Smooth muscle cell (in vitro differentiated cells): ENCODE measurements at regions not wholly inside any gene's neighbourhood (a gene's known extent, or its start where the extent isn't known, plus 50 kb on each side); places are given as distances from the start of the nearest gene placed in this dataset.

ENCODE experiments used
- DNase-seq: peaks from one replicate; lab custom pipeline; 2025; ENCODE audit not compliant: unreplicated experiment; lab: John Stamatoyannopoulos, UW
- H2AFZ ChIP-seq: fragments of 200-600 bp; sonication (generic); 2 replicates; pipeline ENCODE4 v1.6.0; 2016; ENCODE audit warnings: antibody characterized with exemption, low read depth, mild to moderate bottlenecking
- H3F3A ChIP-seq: fragments of 200-600 bp; sonication (generic); 2 replicates; pipeline ENCODE4 v1.6.0; 2017; ENCODE audit warnings: antibody characterized with exemption, low read depth
- H3K27ac ChIP-seq: fragments of 200-600 bp; sonication (generic); 2 replicates; pipeline ENCODE4 v1.5.1; 2016; ENCODE audit warnings: low read depth, mild to moderate bottlenecking
- H3K27me3 ChIP-seq: fragments of 200-600 bp; sonication (generic); 2 replicates; pipeline ENCODE4 v1.6.1; 2016; ENCODE audit warnings: low read depth, mild to moderate bottlenecking
- H3K36me3 ChIP-seq: fragments of 200-600 bp; sonication (generic); 2 replicates; pipeline ENCODE4 v1.5.1; 2016; ENCODE audit warnings: low read depth
- H3K4me1 ChIP-seq: fragments of 200-600 bp; sonication (generic); 2 replicates; pipeline ENCODE4 v1.5.1; 2016; ENCODE audit warnings: low read depth
- H3K4me2 ChIP-seq: fragments of 200-600 bp; sonication (generic); 2 replicates; pipeline ENCODE4 v1.6.0; 2016; ENCODE audit warnings: mild to moderate bottlenecking
- H3K4me3 ChIP-seq: fragments of 200-600 bp; sonication (generic); 2 replicates; pipeline ENCODE4 v1.5.1; 2016; ENCODE audit warnings: mild to moderate bottlenecking
- H3K79me2 ChIP-seq: fragments of 200-600 bp; sonication (generic); 2 replicates; pipeline ENCODE4 v1.6.0; 2016; ENCODE audit warnings: low read depth, mild to moderate bottlenecking
- H3K9ac ChIP-seq: fragments of 200-600 bp; sonication (generic); 2 replicates; pipeline ENCODE4 v1.6.0; 2016; ENCODE audit warnings: low read depth
- H3K9me3 ChIP-seq: fragments of 200-600 bp; sonication (generic); replicated peaks from 2 replicates; pipeline ENCODE4 v1.5.1; 2016; ENCODE audit warnings: low read depth
- H4K20me1 ChIP-seq: fragments of 200-600 bp; sonication (generic); 2 replicates; pipeline ENCODE4 v1.6.0; 2016; ENCODE audit warnings: low read depth
- CTCF ChIP-seq: fragments of 200-600 bp; sonication (generic); IDR thresholded peaks from 2 replicates; pipeline ENCODE4 v1.5.1; 2017; ENCODE audit warnings: borderline replicate concordance, mild to moderate bottlenecking, antibody characterized with exemption; ENCODE audit not compliant: insufficient read depth, poor library complexity, severe bottlenecking
- WGBS: methylation state at CpG from one replicate; pipeline ENCODE4 v1.1.7; 2016; ENCODE audit warnings: low lambda C conversion rate; 5-methylcytosine and 5-hydroxymethylcytosine counted together

- no peak overlapping the region for H2AFZ ChIP-seq
- H3K27ac ChIP-seq, result no peak overlapping the region
- no peaks in the 10 kb centered on the region for H3K9me3 ChIP-seq
- no peak for TF ChIP-seq CTCF
- no peak overlapping the region for H3K4me2 ChIP-seq
- no peak overlapping the region for H3K9ac ChIP-seq
- 90% methylated on average over 8 of the region's 8 CpGs for WGBS
- H3K4me1 ChIP-seq, result no peaks in the 10 kb centered on the region
- no peaks in the 10 kb centered on the region for H3K27me3 ChIP-seq
- no peak for DNase-seq
- H3F3A ChIP-seq, result no peaks in the 10 kb centered on the region
- no peaks in the 10 kb centered on the region for H3K36me3 ChIP-seq
- H3K79me2 ChIP-seq, result no peaks in the 10 kb centered on the region
- H4K20me1 ChIP-seq, result no peaks in the 10 kb centered on the region
- H3K4me3 ChIP-seq, result no peak overlapping the region
Observed at GRCh38 chr1:115893545-115893944, 52.6 kb upstream of the NHLH2 start.

GRCh38 chr1:115898020-115898419 lies 57.1 kb upstream of the NHLH2 start:
- Histone ChIP-seq H3F3A (no peaks in the 10 kb centered on the region), H3K4me2 (no peak overlapping the region), H3K79me2 (no peaks in the 10 kb centered on the region), H3K9me3 (no peaks in the 10 kb centered on the region), H3K36me3 (no peaks in the 10 kb centered on the region), H3K9ac (no peak overlapping the region), H3K4me3 (no peak overlapping the region), H3K27me3 (no peaks in the 10 kb centered on the region), H3K4me1 (no peaks in the 10 kb centered on the region), H4K20me1 (no peaks in the 10 kb centered on the region), H2AFZ (no peak overlapping the region), H3K27ac (no peak overlapping the region)
- 92% methylated on average over 4 of the region's 4 CpGs for WGBS
- no peak for DNase-seq
- TF ChIP-seq CTCF, result no peak

GRCh38 chr1:115900856-115901255 lies 59.9 kb upstream of the NHLH2 start:
- H3K27ac ChIP-seq, result no peak overlapping the region
- H3K4me1 ChIP-seq, result no peaks in the 10 kb centered on the region
- H3K4me3 ChIP-seq, result no peak overlapping the region
- no peaks in the 10 kb centered on the region for H4K20me1 ChIP-seq
- H3K9me3 ChIP-seq, result no peaks in the 10 kb centered on the region
- no peaks in the 10 kb centered on the region for H3K36me3 ChIP-seq
- no peak for TF ChIP-seq CTCF
- DNase-seq, result no peak
- no peaks in the 10 kb centered on the region for H3K27me3 ChIP-seq
- no peak overlapping the region for H2AFZ ChIP-seq
- no peaks in the 10 kb centered on the region for H3F3A ChIP-seq
- H3K4me2 ChIP-seq, result no peak overlapping the region
- H3K79me2 ChIP-seq, result no peaks in the 10 kb centered on the region
- H3K9ac ChIP-seq, result no peak overlapping the region

GRCh38 chr1:115906627-115907026 lies 65.7 kb upstream of the NHLH2 start:
- Histone ChIP-seq H3K36me3 (no peaks in the 10 kb centered on the region), H3K9me3 (no peaks in the 10 kb centered on the region), H3K27me3 (no peaks in the 10 kb centered on the region), H3K4me3 (no peak overlapping the region), H3K9ac (no peak overlapping the region), H4K20me1 (no peaks in the 10 kb centered on the region), H3K4me1 (no peaks in the 10 kb centered on the region), H3K4me2 (no peak overlapping the region), H3K27ac (no peak overlapping the region), H3K79me2 (no peaks in the 10 kb centered on the region), H2AFZ (no peak overlapping the region), H3F3A (no peaks in the 10 kb centered on the region)
- WGBS, result 64% methylated on average over 1 of the region's 1 CpG
- DNase-seq, result no peak
- no peak for TF ChIP-seq CTCF
